Adrenal gland (tissue), 9 donors: ENCODE measurements at regions not wholly inside any gene's neighbourhood (a gene's known extent, or its start where the extent isn't known, plus 50 kb on each side); places are given as distances from the start of the nearest gene placed in this dataset.

ENCODE experiments used
- DNase-seq, 7 donors: peaks; one replicate each; pipeline ENCODE4 v3.0.0-alpha.2; 2019 to 2020
- H3K27ac ChIP-seq, 5 donors: fragments of 200-600 bp; sonication (generic) in 4 of 5; 1 replicate in 3 of 5; 2 replicates in 2 of 5; pipeline versions ENCODE4 v1.5.1 to v1.8.0; 2016 to 2020; ENCODE audit warnings: mild to moderate bottlenecking in 1 of 5
- H3K27me3 ChIP-seq: fragments of 200-600 bp; 2 replicates; pipeline ENCODE4 v1.8.0; 2021
- H3K36me3 ChIP-seq, 2 donors: fragments of 200-600 bp; replicated peaks in 1 of 2; 1 replicate in 1 of 2; 2 replicates in 1 of 2; pipeline versions ENCODE4 v1.5.1 to v1.8.0; 2018 to 2022
- H3K4me1 ChIP-seq, 2 donors: fragments of 200-600 bp; replicated peaks in 1 of 2; 1 replicate in 1 of 2; 2 replicates in 1 of 2; pipeline versions ENCODE4 v1.5.1 to v1.8.0; 2018 to 2021
- H3K4me3 ChIP-seq, 4 donors: fragments of 200-600 bp; sonication (generic) in 3 of 4; one replicate each; pipeline ENCODE4 v1.5.1; 2016 to 2018
- H3K9me3 ChIP-seq, 3 donors: fragments of 200-600 bp; sonication (generic) in 1 of 3; replicated peaks in 1 of 3; 1 replicate in 2 of 3; 2 replicates in 1 of 3; pipeline versions ENCODE4 v1.5.1 to v1.8.0; 2016 to 2021
- POLR2A ChIP-seq, 2 donors: fragments of 450-650 bp; IDR thresholded peaks; one replicate each; pipeline ENCODE4 v1.6.1; 2017; ENCODE audit warnings: antibody characterized with exemption in 2 of 2, mild to moderate bottlenecking in 2 of 2, moderate library complexity in 1 of 2
- WGBS, 4 donors: extraction: QIAGEN DNeasy Blood & Tissue Kit in 2 of 4; methylation state at CpG; one replicate each; pipeline versions ENCODE4 v1.1.5 to v1.1.7; 2013 to 2017; 5-methylcytosine and 5-hydroxymethylcytosine counted together
- intact Hi-C, 2 donors: fragments of 100-400 bp; cut with DNase I; formaldehyde crosslinking; loops; one replicate each; pipeline versions ENCODE4 v1.14.1 to v1.15.0; 2022 to 2023
- TF ChIP-seq, protein P1 (sequence below), 6 experiments: fragments of 450-650 bp in 4 of 6; fragments of 200-600 bp in 2 of 6; sonication (generic) in 1 of 6; IDR thresholded peaks; 1 replicate in 5 of 6; 2 replicates in 1 of 6; pipeline versions ENCODE4 v1.5.1 to v1.8.0; 2016 to 2021; ENCODE audit warnings: antibody characterized with exemption in 6 of 6, mild to moderate bottlenecking in 2 of 6, moderate library complexity in 1 of 6
- donor health status: healthy with polysubstance abuse.
- donor health status: Bipolar disorder and iron deficiency.
- donor health status: DM: yes; HTN: yes; CAD: no.
- donor health status: DM: no; HTN: no; CAD: no.
- donor health status: DM: no; HTN: no; CAD: no.

DNA sequence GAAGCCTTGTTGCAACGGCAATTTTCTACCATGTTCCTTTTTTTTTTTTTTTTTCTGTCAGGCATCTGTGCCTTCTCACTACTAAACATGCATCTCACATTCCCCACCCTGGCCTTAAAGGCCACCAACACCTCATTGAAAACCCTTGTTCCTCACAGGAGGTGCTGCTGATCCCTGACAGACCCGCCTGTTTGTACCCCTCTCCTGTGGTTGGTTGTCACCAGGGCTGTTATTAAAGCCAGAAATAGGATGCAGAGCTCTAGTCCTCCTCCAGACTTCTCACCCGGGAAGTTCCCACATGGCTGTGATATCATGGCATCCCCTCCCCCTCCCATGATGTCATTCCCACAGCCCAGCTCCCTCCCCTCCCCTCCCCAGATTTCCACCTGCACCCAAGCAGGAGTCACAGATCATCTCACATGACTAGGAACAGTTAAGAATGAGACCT is 302.8 kb upstream of the NCAM1 start:
- H3K36me3 ChIP-seq: no peaks in the 10 kb centered on the region
- H3K4me3 ChIP-seq: no peak overlapping the region
- H3K4me1 ChIP-seq: peaks cover 0 to 8% of the 10 kb centered on the region in 2 donors
- intact Hi-C loops: no loop called here
- DNase-seq: no peak
- H3K9me3 ChIP-seq: no peaks in the 10 kb centered on the region
- no peak overlapping the region for H3K27ac ChIP-seq
- H3K27me3 ChIP-seq: no peaks in the 10 kb centered on the region
- no peak for TF ChIP-seq POLR2A (IDR thresholded peaks at IDR 0.05)
- TF ChIP-seq, protein P1, sequence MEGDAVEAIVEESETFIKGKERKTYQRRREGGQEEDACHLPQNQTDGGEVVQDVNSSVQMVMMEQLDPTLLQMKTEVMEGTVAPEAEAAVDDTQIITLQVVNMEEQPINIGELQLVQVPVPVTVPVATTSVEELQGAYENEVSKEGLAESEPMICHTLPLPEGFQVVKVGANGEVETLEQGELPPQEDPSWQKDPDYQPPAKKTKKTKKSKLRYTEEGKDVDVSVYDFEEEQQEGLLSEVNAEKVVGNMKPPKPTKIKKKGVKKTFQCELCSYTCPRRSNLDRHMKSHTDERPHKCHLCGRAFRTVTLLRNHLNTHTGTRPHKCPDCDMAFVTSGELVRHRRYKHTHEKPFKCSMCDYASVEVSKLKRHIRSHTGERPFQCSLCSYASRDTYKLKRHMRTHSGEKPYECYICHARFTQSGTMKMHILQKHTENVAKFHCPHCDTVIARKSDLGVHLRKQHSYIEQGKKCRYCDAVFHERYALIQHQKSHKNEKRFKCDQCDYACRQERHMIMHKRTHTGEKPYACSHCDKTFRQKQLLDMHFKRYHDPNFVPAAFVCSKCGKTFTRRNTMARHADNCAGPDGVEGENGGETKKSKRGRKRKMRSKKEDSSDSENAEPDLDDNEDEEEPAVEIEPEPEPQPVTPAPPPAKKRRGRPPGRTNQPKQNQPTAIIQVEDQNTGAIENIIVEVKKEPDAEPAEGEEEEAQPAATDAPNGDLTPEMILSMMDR (IDR thresholded peaks at IDR 0.05): no peak
- 71 to 81% (median 75%) methylated on average over 3 of the region's 3 CpGs for WGBS, 4 donors

DNA sequence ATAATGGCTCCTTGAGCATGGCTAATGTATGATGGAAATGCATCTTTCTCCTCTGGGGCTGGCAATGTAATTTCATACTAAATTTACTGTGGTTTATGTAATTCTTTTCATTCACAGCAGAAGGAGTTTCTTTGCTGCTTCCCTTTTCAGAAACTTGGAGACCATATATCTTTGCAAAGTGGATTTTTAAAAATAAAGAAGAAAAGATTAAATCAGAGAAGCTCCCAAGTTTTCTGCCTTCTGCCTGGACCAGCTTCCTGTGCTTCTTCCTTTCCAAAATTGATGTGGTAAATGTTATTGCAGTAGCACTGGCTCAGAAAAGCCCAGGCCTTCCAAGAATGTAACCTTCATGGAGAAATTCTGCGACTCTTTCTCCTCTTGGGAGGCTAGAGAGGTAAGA is 300.1 kb upstream of the NCAM1 start:
- H3K4me1 ChIP-seq: no peaks in the 10 kb centered on the region
- intact Hi-C loops: no loop called here
- TF ChIP-seq POLR2A (IDR thresholded peaks at IDR 0.05): no peak
- TF ChIP-seq, protein P1 (IDR thresholded peaks at IDR 0.05): no peak
- no peak for DNase-seq
- 88 to 96% (median 92%) methylated on average over 1 of the region's 1 CpG for WGBS, 4 donors
- H3K36me3 ChIP-seq: no peaks in the 10 kb centered on the region
- H3K9me3 ChIP-seq: no peaks in the 10 kb centered on the region
- H3K27me3 ChIP-seq: no peaks in the 10 kb centered on the region
- no peak overlapping the region for H3K4me3 ChIP-seq
- H3K27ac ChIP-seq: no peak overlapping the region

DNA sequence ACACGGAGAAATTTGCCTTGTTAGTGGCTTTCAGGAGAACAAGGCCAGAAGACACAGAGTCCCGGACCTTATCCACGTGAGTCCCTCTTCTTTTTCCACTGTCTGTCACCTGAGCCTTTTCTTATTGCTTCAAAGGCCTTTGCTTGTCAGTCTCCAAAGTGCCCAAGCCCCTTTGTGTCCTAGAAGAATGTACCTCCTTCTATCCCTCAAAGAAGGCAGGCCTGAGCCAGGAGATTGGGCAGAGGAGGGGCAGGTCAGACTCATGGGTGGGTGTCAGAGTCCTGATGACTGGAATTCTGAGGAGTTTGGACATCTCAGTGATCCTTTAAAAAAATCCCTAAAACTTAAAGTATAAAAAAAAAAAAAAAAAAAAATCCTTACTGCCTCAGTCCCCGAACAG is 299.6 kb upstream of the NCAM1 start:
- no peak overlapping the region for H3K27ac ChIP-seq
- no peak for DNase-seq
- H3K27me3 ChIP-seq: no peaks in the 10 kb centered on the region
- 88 to 97% (median 92%) methylated on average over 4 of the region's 4 CpGs for WGBS, 4 donors
- TF ChIP-seq, protein P1 (IDR thresholded peaks at IDR 0.05): no peak
- no peak for TF ChIP-seq POLR2A (IDR thresholded peaks at IDR 0.05)
- no peaks in the 10 kb centered on the region for H3K36me3 ChIP-seq
- no peaks in the 10 kb centered on the region for H3K4me1 ChIP-seq
- H3K4me3 ChIP-seq: no peak overlapping the region
- intact Hi-C loops: no loop called here
- H3K9me3 ChIP-seq: no peaks in the 10 kb centered on the region

DNA sequence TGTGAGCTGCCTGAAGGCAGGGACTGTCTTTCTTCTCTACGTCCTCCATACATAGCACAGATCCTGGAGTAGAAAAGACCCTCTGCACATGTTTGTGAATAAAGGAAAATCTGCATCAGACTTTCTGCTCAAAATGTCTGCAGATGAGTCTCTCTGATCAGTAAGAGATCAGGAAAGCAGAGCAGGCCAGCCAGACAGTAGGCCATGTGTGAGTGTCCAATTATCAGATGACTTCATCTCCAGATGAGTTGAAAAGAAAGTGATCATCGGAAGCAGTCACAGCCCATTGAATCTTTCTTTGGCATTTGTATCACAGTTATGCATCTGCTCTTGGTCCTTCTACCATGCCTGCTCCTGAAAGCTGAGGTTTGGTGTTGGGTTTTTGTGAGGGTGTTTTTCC is 298.7 kb upstream of the NCAM1 start:
- no peaks in the 10 kb centered on the region for H3K27me3 ChIP-seq
- H3K27ac ChIP-seq: no peak overlapping the region
- H3K4me3 ChIP-seq: no peak overlapping the region
- no peaks in the 10 kb centered on the region for H3K9me3 ChIP-seq
- TF ChIP-seq POLR2A (IDR thresholded peaks at IDR 0.05): no peak
- TF ChIP-seq, protein P1 (IDR thresholded peaks at IDR 0.05): no peak
- DNase-seq: no peak
- no peaks in the 10 kb centered on the region for H3K4me1 ChIP-seq
- intact Hi-C loops: no loop called here
- 84 to 91% (median 87%) methylated on average over 2 of the region's 2 CpGs for WGBS, 4 donors
- no peaks in the 10 kb centered on the region for H3K36me3 ChIP-seq
